ENCODE measurements at regions not wholly inside any gene's neighbourhood (a gene's known extent, or its start where the extent isn't known, plus 50 kb on each side); places are given as distances from the start of the nearest gene placed in this dataset.

GRCh38 chr9:27853529-27853928, 280.2 kb upstream of the C9orf72 start:
- H2AFZ ChIP-seq (ENCODE audit: control insufficient read depth, low read depth, low read length), result no peak overlapping the region
- POLR2A ChIA-PET, result interaction anchor here (0.7 kb wide), 1 partner anchor 321 kb away, joined by 3 read pairs; no protein-coding TSS in a partner anchor
- in situ Hi-C loops (cut with MboI) (no loop called here), intact Hi-C loops (cut with micrococcal nuclease; ENCODE audit: unreplicated experiment) (loop anchor here (10.0 kb wide), 1 partner anchor 59 kb away; no protein-coding TSS in a partner anchor)
- H3K4me3 ChIP-seq, result no peak overlapping the region
- ATAC-seq, result no peak
- H3K27ac ChIP-seq (ENCODE audit: control insufficient read depth, insufficient read depth), result no peak overlapping the region
- no peak overlapping the region for H3K4me2 ChIP-seq (ENCODE audit: control insufficient read depth, insufficient read depth)
- H3K36me3 ChIP-seq (ENCODE audit: control insufficient read depth in 2 of 2, insufficient read depth in 2 of 2, low read length in 1 of 2), result no peaks in the 10 kb centered on the region
- RAD21 ChIA-PET (ENCODE audit: unreplicated experiment), result no interaction called here
- no peaks in the 10 kb centered on the region for H4K20me1 ChIP-seq (ENCODE audit: control insufficient read depth, insufficient read depth)
- no peaks in the 10 kb centered on the region for H3K27me3 ChIP-seq (replicated peaks in 1 of 2; ENCODE audit: control insufficient read depth in 2 of 2, insufficient read depth in 2 of 2, low read length in 1 of 2)
- no peak for DNase-seq (ENCODE audit: low read depth, low spot score)
- 32% methylated on average over 6 of the region's 6 CpGs for WGBS (ENCODE audit: insufficient coverage, insufficient replicate concordance, low lambda C conversion rate, missing lambda C conversion rate)
- no peaks in the 10 kb centered on the region for H3K4me1 ChIP-seq (ENCODE audit: control insufficient read depth, insufficient read depth, low read length)
- CTCF ChIA-PET, result no interaction called here
- H3K9ac ChIP-seq (ENCODE audit: control insufficient read depth, insufficient read depth, low read length), result no peak overlapping the region
- no peak for FAIRE-seq
- no TSS peak for BruUV-seq (replicated peaks)
- H3K9me3 ChIP-seq (replicated peaks; ENCODE audit: control insufficient read depth, insufficient read depth, low read length), result no peaks in the 10 kb centered on the region
- SMC1A ChIA-PET (ENCODE audit: uncharacterized antibody, unreplicated experiment), result interaction anchor here (1.1 kb wide), 1 partner anchor 16 kb away, joined by 3 read pairs; no protein-coding TSS in a partner anchor
- H3K79me2 ChIP-seq (ENCODE audit: control insufficient read depth, insufficient read depth, low read length), result no peaks in the 10 kb centered on the region
- TF ChIP-seq NBN (IDR thresholded peaks at IDR 0.05), result no peak
- no peak for TF ChIP-seq BRCA1 (IDR thresholded peaks at IDR 0.05; ENCODE audit: low read depth, low read length)
- no peak for TF ChIP-seq EGR1 (IDR thresholded peaks at IDR 0.05; ENCODE audit: borderline replicate concordance in 1 of 2, low read depth in 2 of 2, low read length in 2 of 2)
- no peak for TF ChIP-seq HDGF (IDR thresholded peaks at IDR 0.05)
- no peak for TF ChIP-seq CBX5 (IDR thresholded peaks at IDR 0.05; ENCODE audit: low read depth)
- no peak for TF ChIP-seq PKNOX1 (IDR thresholded peaks at IDR 0.05)
- TF ChIP-seq CEBPZ (IDR thresholded peaks at IDR 0.05; ENCODE audit: low read depth, low read length), result no peak
- no peak for TF ChIP-seq CHD1 (IDR thresholded peaks at IDR 0.05; ENCODE audit: low read depth, low read length)
- no peak for TF ChIP-seq BCL11A (IDR thresholded peaks at IDR 0.05; ENCODE audit: low read depth, low read length)
- no peak for TF ChIP-seq MEF2A (IDR thresholded peaks at IDR 0.05; ENCODE audit: insufficient read depth, low read depth, low read length)
- no peak for TF ChIP-seq ZBTB40 (IDR thresholded peaks at IDR 0.05; ENCODE audit: borderline replicate concordance)
- no peak for TF ChIP-seq SIN3A (IDR thresholded peaks at IDR 0.05; ENCODE audit: low read depth, low read length)
- TF ChIP-seq NFXL1 (IDR thresholded peaks at IDR 0.05; ENCODE audit: borderline replicate concordance), result no peak
- no peak for TF ChIP-seq ZNF24 (IDR thresholded peaks at IDR 0.05)
- no peak for TF ChIP-seq ELK1 (IDR thresholded peaks at IDR 0.05; ENCODE audit: low read depth, low read length)
- TF ChIP-seq KDM1A (IDR thresholded peaks at IDR 0.05; ENCODE audit: borderline replicate concordance), result no peak
- TF ChIP-seq MYB (IDR thresholded peaks at IDR 0.05; ENCODE audit: borderline replicate concordance, low read depth, low read length), result no peak
